HepG2 (cell line): ENCODE measurements at regions not wholly inside any gene's neighbourhood (a gene's known extent, or its start where the extent isn't known, plus 50 kb on each side); places are given as distances from the start of the nearest gene placed in this dataset.

Source experiments
- CENPX ChIP-seq: sonication (generic); formaldehyde crosslinking; IDR thresholded peaks from 2 replicates; pipeline ENCODE4 v1.9.0; 2021; ENCODE audit warnings: mild to moderate bottlenecking, missing genetic modification reagents, moderate library complexity
- FOXA1 ChIP-seq, 2 experiments: fragments of 450-650 bp in 1 of 2; sonication (generic) in 1 of 2; formaldehyde crosslinking in 1 of 2; IDR thresholded peaks; 2 replicates each; pipeline versions ENCODE4 v1.4.0 to v1.6.1; 2016 to 2020; ENCODE audit warnings: missing genetic modification reagents in 1 of 2
- GABPA ChIP-seq, 2 experiments: IDR thresholded peaks; 2 replicates each; pipeline ENCODE4 v1.6.1; 2011 to 2016; ENCODE audit warnings: low read depth in 2 of 2, low read length in 1 of 2, missing biosample characterization in 1 of 2, missing genetic modification characterization in 1 of 2
- HES4 ChIP-seq: sonication (generic); formaldehyde crosslinking; IDR thresholded peaks from 2 replicates; pipeline ENCODE4 v1.9.0; 2021; ENCODE audit warnings: mild to moderate bottlenecking, missing genetic modification reagents, borderline replicate concordance
- HOXA3 ChIP-seq: sonication (generic); formaldehyde crosslinking; IDR thresholded peaks from 2 replicates; pipeline ENCODE4 v1.5.0; 2020; ENCODE audit warnings: missing genetic modification reagents
- KLF6 ChIP-seq: IDR thresholded peaks from 2 replicates; pipeline ENCODE4 v1.8.0; 2016; ENCODE audit warnings: missing biosample characterization, missing genetic modification reagents
- MTA1 ChIP-seq: sonication (generic); formaldehyde crosslinking; IDR thresholded peaks from 2 replicates; pipeline ENCODE4 v1.4.0; 2020; ENCODE audit warnings: missing genetic modification reagents, mild to moderate bottlenecking, borderline replicate concordance
- NR2F6 ChIP-seq, 2 experiments: IDR thresholded peaks; 2 replicates each; pipeline ENCODE4 v1.6.1; 2016; ENCODE audit warnings: antibody characterized with exemption in 1 of 2, mild to moderate bottlenecking in 1 of 2
- PAF1 ChIP-seq: IDR thresholded peaks from 2 replicates; pipeline ENCODE4 v1.6.1; 2016; ENCODE audit warnings: missing genetic modification reagents, missing compliant biosample characterization
- PLRG1 ChIP-seq: fragments of 450-650 bp; conservative IDR thresholded peaks from 2 replicates; pipeline ENCODE4 v1.6.1; 2016
- RNF2 ChIP-seq: fragments of 450-650 bp; conservative IDR thresholded peaks from 2 replicates; pipeline ENCODE4 v1.6.1; 2016; ENCODE audit warnings: low read depth
- SCMH1 ChIP-seq: sonication (generic); formaldehyde crosslinking; IDR thresholded peaks from 2 replicates; pipeline ENCODE4 v1.9.0; 2021; ENCODE audit warnings: missing genetic modification reagents, mild to moderate bottlenecking, borderline replicate concordance
- SMARCE1 ChIP-seq: fragments of 450-650 bp; IDR thresholded peaks from 2 replicates; pipeline ENCODE4 v1.6.1; 2017; ENCODE audit warnings: borderline replicate concordance
- SRY ChIP-seq: sonication (generic); formaldehyde crosslinking; IDR thresholded peaks from 2 replicates; pipeline ENCODE4 v1.8.0; 2022; ENCODE audit warnings: mild to moderate bottlenecking, missing genetic modification reagents
- ZNF230 ChIP-seq: sonication (generic); formaldehyde crosslinking; IDR thresholded peaks from 2 replicates; pipeline ENCODE4 v1.4.0; 2020; ENCODE audit warnings: mild to moderate bottlenecking, missing genetic modification reagents
- ZNF75D ChIP-seq: sonication (generic); formaldehyde crosslinking; IDR thresholded peaks from 2 replicates; pipeline ENCODE4 v1.8.1; 2023; ENCODE audit warnings: missing genetic modification reagents, mild to moderate bottlenecking, borderline replicate concordance
- ZNF773 ChIP-seq: sonication (generic); formaldehyde crosslinking; IDR thresholded peaks from 2 replicates; pipeline ENCODE4 v1.4.0; 2020; ENCODE audit warnings: missing genetic modification reagents, borderline replicate concordance
- ZSCAN29 ChIP-seq: sonication (generic); formaldehyde crosslinking; conservative IDR thresholded peaks from 2 replicates; pipeline ENCODE4 v1.4.0; 2020; ENCODE audit warnings: mild to moderate bottlenecking, missing genetic modification reagents
- TF ChIP-seq, protein P1 (sequence below): IDR thresholded peaks from 2 replicates; pipeline ENCODE4 v1.6.1; 2018; ENCODE audit warnings: missing genetic modification reagents
- TF ChIP-seq, protein P2 (sequence below): IDR thresholded peaks from 2 replicates; pipeline ENCODE4 v1.6.1; 2016; ENCODE audit warnings: mild to moderate bottlenecking
- TF ChIP-seq, protein P3 (sequence below): sonication (generic); formaldehyde crosslinking; conservative IDR thresholded peaks from 2 replicates; pipeline ENCODE4 v1.4.0; 2020; ENCODE audit warnings: missing genetic modification reagents

DNA sequence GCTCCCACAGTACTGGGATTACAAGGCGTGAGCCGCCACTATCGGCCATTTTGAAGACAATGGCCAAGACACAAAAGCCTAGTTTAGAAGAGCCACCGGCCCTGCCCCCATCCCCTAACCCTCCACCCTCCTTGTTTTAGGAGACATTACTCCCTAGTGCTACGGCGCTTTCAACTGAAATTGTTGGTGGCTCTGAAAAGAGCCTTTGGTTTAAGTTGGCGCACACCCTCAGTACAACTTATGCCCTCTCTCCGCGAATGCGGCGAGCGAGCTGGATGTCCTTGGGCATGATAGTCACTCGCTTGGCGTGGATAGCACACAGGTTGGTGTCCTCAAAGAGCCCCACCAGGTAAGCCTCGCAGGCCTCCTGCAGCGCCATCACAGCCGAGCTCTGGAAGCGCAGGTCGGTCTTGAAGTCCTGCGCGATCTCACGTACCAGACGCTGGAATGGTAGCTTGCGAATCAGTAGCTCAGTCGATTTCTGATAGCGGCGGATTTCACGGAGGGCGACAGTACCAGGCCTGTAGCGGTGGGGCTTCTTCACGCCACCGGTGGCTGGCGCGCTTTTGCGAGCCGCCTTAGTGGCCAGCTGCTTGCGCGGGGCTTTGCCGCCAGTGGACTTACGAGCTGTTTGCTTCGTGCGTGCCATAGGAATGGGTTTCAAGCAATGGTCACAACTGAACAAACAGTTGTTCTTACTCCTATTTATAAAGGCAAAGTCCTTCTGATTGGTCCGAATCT, 114.9 kb upstream of the BTN3A2 start (continued):
- TF ChIP-seq HOXA3 (CRISPR knock-in tag): peak; percentile 77
- no peak for TF ChIP-seq CENPX
- TF ChIP-seq NR2F6 (IDR thresholded peaks at IDR 0.05): no peak
- no peak; the same call in 1 of the 2 replicates for TF ChIP-seq NR2F6 (CRISPR knock-in tag; IDR thresholded peaks at IDR 0.05)
- TF ChIP-seq SCMH1 (CRISPR knock-in tag): no peak
- no peak for TF ChIP-seq KLF6 (CRISPR knock-in tag)
- TF ChIP-seq, protein P1, sequence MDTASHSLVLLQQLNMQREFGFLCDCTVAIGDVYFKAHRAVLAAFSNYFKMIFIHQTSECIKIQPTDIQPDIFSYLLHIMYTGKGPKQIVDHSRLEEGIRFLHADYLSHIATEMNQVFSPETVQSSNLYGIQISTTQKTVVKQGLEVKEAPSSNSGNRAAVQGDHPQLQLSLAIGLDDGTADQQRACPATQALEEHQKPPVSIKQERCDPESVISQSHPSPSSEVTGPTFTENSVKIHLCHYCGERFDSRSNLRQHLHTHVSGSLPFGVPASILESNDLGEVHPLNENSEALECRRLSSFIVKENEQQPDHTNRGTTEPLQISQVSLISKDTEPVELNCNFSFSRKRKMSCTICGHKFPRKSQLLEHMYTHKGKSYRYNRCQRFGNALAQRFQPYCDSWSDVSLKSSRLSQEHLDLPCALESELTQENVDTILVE (CRISPR knock-in tag): no peak
- TF ChIP-seq FOXA1 (IDR thresholded peaks at IDR 0.05): no peak
- no peak for TF ChIP-seq FOXA1 (CRISPR knock-in tag; IDR thresholded peaks at IDR 0.05)
- TF ChIP-seq, protein P2, sequence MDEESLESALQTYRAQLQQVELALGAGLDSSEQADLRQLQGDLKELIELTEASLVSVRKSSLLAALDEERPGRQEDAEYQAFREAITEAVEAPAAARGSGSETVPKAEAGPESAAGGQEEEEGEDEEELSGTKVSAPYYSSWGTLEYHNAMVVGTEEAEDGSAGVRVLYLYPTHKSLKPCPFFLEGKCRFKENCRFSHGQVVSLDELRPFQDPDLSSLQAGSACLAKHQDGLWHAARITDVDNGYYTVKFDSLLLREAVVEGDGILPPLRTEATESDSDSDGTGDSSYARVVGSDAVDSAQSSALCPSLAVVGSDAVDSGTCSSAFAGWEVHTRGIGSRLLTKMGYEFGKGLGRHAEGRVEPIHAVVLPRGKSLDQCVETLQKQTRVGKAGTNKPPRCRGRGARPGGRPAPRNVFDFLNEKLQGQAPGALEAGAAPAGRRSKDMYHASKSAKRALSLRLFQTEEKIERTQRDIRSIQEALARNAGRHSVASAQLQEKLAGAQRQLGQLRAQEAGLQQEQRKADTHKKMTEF (CRISPR knock-in tag): peak; percentile 51; the same call in 1 of the 2 replicates
- TF ChIP-seq ZNF75D (CRISPR knock-in tag): no peak
- no peak for TF ChIP-seq SMARCE1
- TF ChIP-seq HES4 (CRISPR knock-in tag): no peak; the same call in 1 of the 2 replicates
- TF ChIP-seq SRY (CRISPR knock-in tag): peak; percentile 69; the same call in 1 of the 2 replicates
- peak; percentile 71 for TF ChIP-seq RNF2
- no peak for TF ChIP-seq PAF1
- TF ChIP-seq, protein P3, sequence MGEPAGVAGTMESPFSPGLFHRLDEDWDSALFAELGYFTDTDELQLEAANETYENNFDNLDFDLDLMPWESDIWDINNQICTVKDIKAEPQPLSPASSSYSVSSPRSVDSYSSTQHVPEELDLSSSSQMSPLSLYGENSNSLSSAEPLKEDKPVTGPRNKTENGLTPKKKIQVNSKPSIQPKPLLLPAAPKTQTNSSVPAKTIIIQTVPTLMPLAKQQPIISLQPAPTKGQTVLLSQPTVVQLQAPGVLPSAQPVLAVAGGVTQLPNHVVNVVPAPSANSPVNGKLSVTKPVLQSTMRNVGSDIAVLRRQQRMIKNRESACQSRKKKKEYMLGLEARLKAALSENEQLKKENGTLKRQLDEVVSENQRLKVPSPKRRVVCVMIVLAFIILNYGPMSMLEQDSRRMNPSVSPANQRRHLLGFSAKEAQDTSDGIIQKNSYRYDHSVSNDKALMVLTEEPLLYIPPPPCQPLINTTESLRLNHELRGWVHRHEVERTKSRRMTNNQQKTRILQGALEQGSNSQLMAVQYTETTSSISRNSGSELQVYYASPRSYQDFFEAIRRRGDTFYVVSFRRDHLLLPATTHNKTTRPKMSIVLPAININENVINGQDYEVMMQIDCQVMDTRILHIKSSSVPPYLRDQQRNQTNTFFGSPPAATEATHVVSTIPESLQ (CRISPR knock-in tag): no peak
- no peak for TF ChIP-seq ZSCAN29 (CRISPR knock-in tag)
- TF ChIP-seq ZNF230: no peak
- TF ChIP-seq GABPA (IDR thresholded peaks at IDR 0.05; ENCODE audit: low read depth, low read length): no peak
- TF ChIP-seq GABPA (CRISPR knock-in tag; IDR thresholded peaks at IDR 0.05; ENCODE audit: low read depth): no peak
- no peak for TF ChIP-seq PLRG1
- TF ChIP-seq MTA1 (CRISPR knock-in tag): no peak; the same call in 1 of the 2 replicates
- TF ChIP-seq ZNF773 (CRISPR knock-in tag): no peak
